HL-60 (cell line): ENCODE measurements at regions not wholly inside any gene's neighbourhood (a gene's known extent, or its start where the extent isn't known, plus 50 kb on each side); places are given as distances from the start of the nearest gene placed in this dataset.

Experiments used
- CTCF ChIP-seq: IDR thresholded peaks from one replicate; pipeline ENCODE4 v1.5.1; 2011; ENCODE audit warnings: low read length, control low read depth, inconsistent platforms; ENCODE audit not compliant: insufficient read depth
- POLR2AphosphoS5 ChIP-seq: IDR thresholded peaks from 2 replicates; pipeline ENCODE4 v1.6.1; 2012; ENCODE audit warnings: low read depth
- SPI1 ChIP-seq: IDR thresholded peaks from 2 replicates; pipeline ENCODE4 v1.6.1; 2012; ENCODE audit warnings: low read depth, mild to moderate bottlenecking, borderline replicate concordance

- TF ChIP-seq SPI1 (no peak), CTCF (peak; percentile 72), POLR2AphosphoS5 (no peak)
Observed at GRCh38 chr5:155616779-155617392, 603.3 kb downstream of the KIF4B start.
